ENCODE measurements at regions not wholly inside any gene's neighbourhood (a gene's known extent, or its start where the extent isn't known, plus 50 kb on each side); places are given as distances from the start of the nearest gene placed in this dataset.

- TF ChIP-seq CTCF (IDR thresholded peaks at IDR 0.05) (no peak), EZH2 (IDR thresholded peaks at IDR 0.05; ENCODE audit: borderline replicate concordance, insufficient read depth, low read depth, low read length, poor library complexity, severe bottlenecking) (no peak)
These were observed 54.3 kb upstream of the PTPDC1 start for GRCh38 chr9:94029932-94030317.

All from B cell (primary cell).